ENCODE measurements at regions not wholly inside any gene's neighbourhood (a gene's known extent, or its start where the extent isn't known, plus 50 kb on each side); places are given as distances from the start of the nearest gene placed in this dataset.

DNA sequence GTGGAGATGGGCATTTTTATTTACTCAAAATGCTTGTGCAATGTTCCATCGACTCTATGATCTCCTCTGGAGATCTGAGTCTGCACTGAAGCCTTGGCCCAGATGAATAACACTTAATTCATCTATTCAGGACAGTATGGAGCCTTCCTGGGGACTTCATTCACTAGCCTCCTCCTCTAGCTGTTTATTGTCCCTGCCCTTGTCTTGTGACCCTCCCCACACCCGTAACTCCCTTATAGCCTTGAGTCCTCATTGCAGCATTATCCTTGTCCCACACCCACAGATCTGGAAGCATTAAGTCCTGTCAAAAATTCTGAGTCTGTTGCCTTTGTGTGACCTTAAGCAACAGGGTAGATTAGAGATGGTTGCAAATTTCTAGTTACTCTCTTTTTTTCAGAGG, 138.3 kb upstream of the LMO4 start:
- Histone ChIP-seq H3K27me3 (ENCODE audit: control insufficient read depth in 2 of 2, insufficient read depth in 2 of 2, low read length in 2 of 2) (peaks cover 5 to 8% of the 10 kb centered on the region in 2 experiments), H4K20me1 (replicated peaks; ENCODE audit: control insufficient read depth, extremely low read depth, insufficient read depth, low read length) (no peaks in the 10 kb centered on the region), H3K9me1 (replicated peaks; ENCODE audit: control insufficient read depth, extremely low read depth, insufficient read depth, low read length) (no peaks in the 10 kb centered on the region), H3K9ac (replicated peaks; ENCODE audit: extremely low read depth, insufficient read depth, low read length) (no peak overlapping the region), H2AFZ (ENCODE audit: low read depth, low read length) (no peak overlapping the region), H3K79me2 (ENCODE audit: control insufficient read depth, insufficient read depth, low read length) (no peaks in the 10 kb centered on the region), H3K4me3 (replicated peaks in 1 of 3; ENCODE audit: insufficient read depth in 1 of 3, low read depth in 1 of 3, low read length in 3 of 3) (no peak overlapping the region), H3K9me3 (replicated peaks; ENCODE audit: control insufficient read depth, insufficient read depth, low read length) (no peaks in the 10 kb centered on the region), H3K36me3 (ENCODE audit: control insufficient read depth in 2 of 2, extremely low read depth in 1 of 2, insufficient read depth in 2 of 2, low read length in 2 of 2) (no peaks in the 10 kb centered on the region), H3K4me1 (ENCODE audit: control insufficient read depth, extremely low read depth, insufficient read depth, low read length) (no peaks in the 10 kb centered on the region), H3K4me2 (ENCODE audit: insufficient read depth, low read length) (no peak overlapping the region), H3K27ac (ENCODE audit: insufficient read depth, low read depth, low read length) (no peak overlapping the region)
- TF ChIP-seq POLR2AphosphoS5 (IDR thresholded peaks at IDR 0.05; ENCODE audit: insufficient read depth, low read depth, low read length) (no peak), GATA2 (IDR thresholded peaks at IDR 0.05; ENCODE audit: insufficient read depth, insufficient read length, low read depth, low read length) (no peak), EZH2 (IDR thresholded peaks at IDR 0.05; ENCODE audit: borderline replicate concordance, low read depth, low read length, severe bottlenecking) (no peak), JUN (IDR thresholded peaks at IDR 0.05; ENCODE audit: borderline replicate concordance, insufficient read depth, insufficient read length, low read depth) (no peak), POLR2A (IDR thresholded peaks at IDR 0.05; ENCODE audit: low read depth, low read length) (no peak), FOS (IDR thresholded peaks at IDR 0.05; ENCODE audit: borderline replicate concordance, insufficient read depth, low read length) (no peak), MYC (IDR thresholded peaks at IDR 0.05; ENCODE audit: low read depth, low read length) (no peak)
- TF ChIP-seq, protein P1, sequence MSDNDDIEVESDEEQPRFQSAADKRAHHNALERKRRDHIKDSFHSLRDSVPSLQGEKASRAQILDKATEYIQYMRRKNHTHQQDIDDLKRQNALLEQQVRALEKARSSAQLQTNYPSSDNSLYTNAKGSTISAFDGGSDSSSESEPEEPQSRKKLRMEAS (IDR thresholded peaks at IDR 0.05; ENCODE audit: insufficient read depth, insufficient read length): no peak
- TF ChIP-seq, protein P2, sequence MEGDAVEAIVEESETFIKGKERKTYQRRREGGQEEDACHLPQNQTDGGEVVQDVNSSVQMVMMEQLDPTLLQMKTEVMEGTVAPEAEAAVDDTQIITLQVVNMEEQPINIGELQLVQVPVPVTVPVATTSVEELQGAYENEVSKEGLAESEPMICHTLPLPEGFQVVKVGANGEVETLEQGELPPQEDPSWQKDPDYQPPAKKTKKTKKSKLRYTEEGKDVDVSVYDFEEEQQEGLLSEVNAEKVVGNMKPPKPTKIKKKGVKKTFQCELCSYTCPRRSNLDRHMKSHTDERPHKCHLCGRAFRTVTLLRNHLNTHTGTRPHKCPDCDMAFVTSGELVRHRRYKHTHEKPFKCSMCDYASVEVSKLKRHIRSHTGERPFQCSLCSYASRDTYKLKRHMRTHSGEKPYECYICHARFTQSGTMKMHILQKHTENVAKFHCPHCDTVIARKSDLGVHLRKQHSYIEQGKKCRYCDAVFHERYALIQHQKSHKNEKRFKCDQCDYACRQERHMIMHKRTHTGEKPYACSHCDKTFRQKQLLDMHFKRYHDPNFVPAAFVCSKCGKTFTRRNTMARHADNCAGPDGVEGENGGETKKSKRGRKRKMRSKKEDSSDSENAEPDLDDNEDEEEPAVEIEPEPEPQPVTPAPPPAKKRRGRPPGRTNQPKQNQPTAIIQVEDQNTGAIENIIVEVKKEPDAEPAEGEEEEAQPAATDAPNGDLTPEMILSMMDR (IDR thresholded peaks at IDR 0.05; ENCODE audit: extremely low read depth in 1 of 2, insufficient read depth in 1 of 2, low read depth in 1 of 2, low read length in 2 of 2): no peak
- no peak for DNase-seq (ENCODE audit: low read depth, low spot score)
- CTCF ChIA-PET: no interaction called here
- no peak for FAIRE-seq
- intact Hi-C loops (cut with micrococcal nuclease) (no loop called here), dilution Hi-C loops (cut with MboI; ENCODE audit: extremely low pct_ligation_motif_present, low sequenced_read_pairs) (no loop called here)
- POLR2A ChIA-PET: no interaction called here
- BruUV-seq (replicated peaks): no TSS peak
